ENCODE measurements at regions not wholly inside any gene's neighbourhood (a gene's known extent, or its start where the extent isn't known, plus 50 kb on each side); places are given as distances from the start of the nearest gene placed in this dataset.

GRCh38 chr9:89714321-89714720 is 109.5 kb downstream of the GADD45G start:
- TF ChIP-seq CTCF (conservative IDR thresholded peaks at IDR 0.05; ENCODE audit: low read depth in 2 of 2) (no peak), POLR2AphosphoS5 (IDR thresholded peaks at IDR 0.05; ENCODE audit: low read depth) (no peak), EZH2phosphoT487 (IDR thresholded peaks at IDR 0.05; ENCODE audit: unreplicated experiment) (no peak), CREB1 (CRISPR knock-in tag; IDR thresholded peaks at IDR 0.05; ENCODE audit: low read depth) (no peak)
- TF ChIP-seq, protein P1, sequence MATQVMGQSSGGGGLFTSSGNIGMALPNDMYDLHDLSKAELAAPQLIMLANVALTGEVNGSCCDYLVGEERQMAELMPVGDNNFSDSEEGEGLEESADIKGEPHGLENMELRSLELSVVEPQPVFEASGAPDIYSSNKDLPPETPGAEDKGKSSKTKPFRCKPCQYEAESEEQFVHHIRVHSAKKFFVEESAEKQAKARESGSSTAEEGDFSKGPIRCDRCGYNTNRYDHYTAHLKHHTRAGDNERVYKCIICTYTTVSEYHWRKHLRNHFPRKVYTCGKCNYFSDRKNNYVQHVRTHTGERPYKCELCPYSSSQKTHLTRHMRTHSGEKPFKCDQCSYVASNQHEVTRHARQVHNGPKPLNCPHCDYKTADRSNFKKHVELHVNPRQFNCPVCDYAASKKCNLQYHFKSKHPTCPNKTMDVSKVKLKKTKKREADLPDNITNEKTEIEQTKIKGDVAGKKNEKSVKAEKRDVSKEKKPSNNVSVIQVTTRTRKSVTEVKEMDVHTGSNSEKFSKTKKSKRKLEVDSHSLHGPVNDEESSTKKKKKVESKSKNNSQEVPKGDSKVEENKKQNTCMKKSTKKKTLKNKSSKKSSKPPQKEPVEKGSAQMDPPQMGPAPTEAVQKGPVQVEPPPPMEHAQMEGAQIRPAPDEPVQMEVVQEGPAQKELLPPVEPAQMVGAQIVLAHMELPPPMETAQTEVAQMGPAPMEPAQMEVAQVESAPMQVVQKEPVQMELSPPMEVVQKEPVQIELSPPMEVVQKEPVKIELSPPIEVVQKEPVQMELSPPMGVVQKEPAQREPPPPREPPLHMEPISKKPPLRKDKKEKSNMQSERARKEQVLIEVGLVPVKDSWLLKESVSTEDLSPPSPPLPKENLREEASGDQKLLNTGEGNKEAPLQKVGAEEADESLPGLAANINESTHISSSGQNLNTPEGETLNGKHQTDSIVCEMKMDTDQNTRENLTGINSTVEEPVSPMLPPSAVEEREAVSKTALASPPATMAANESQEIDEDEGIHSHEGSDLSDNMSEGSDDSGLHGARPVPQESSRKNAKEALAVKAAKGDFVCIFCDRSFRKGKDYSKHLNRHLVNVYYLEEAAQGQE (IDR thresholded peaks at IDR 0.05; ENCODE audit: unreplicated experiment) = no peak

All from GM23338 (cell line).